Dendritic cell treated with granulocyte-macrophage colony-stimulating factor and Interleukin-4, amounts not matched to agents 40 ng/mL and 50 ng/mL, for 4 days (primary cell): ENCODE measurements at regions not wholly inside any gene's neighbourhood (a gene's known extent, or its start where the extent isn't known, plus 50 kb on each side); places are given as distances from the start of the nearest gene placed in this dataset.

Source experiments
- H3K27ac Mint-ChIP-seq: one replicate; pipeline ENCODE4 v1.8.0; 2022; ENCODE audit warnings: mild to moderate bottlenecking, mixed read lengths
- H3K27me3 Mint-ChIP-seq: one replicate; pipeline ENCODE4 v1.8.0; 2022; ENCODE audit warnings: mild to moderate bottlenecking, mixed read lengths
- H3K36me3 Mint-ChIP-seq: one replicate; pipeline ENCODE4 v1.8.0; 2022; ENCODE audit warnings: low read depth, mixed read lengths
- H3K4me1 Mint-ChIP-seq: one replicate; pipeline ENCODE4 v1.8.0; 2022; ENCODE audit warnings: low read depth, mixed read lengths
- H3K4me3 Mint-ChIP-seq: one replicate; pipeline ENCODE4 v1.8.0; 2022; ENCODE audit warnings: mild to moderate bottlenecking, moderate library complexity, mixed read lengths
- H3K9me3 Mint-ChIP-seq: one replicate; pipeline ENCODE4 v1.8.0; 2022; ENCODE audit warnings: mixed read lengths
- intact Hi-C: fragments of 100-400 bp; cut with micrococcal nuclease; formaldehyde crosslinking; loops from one replicate; pipeline ENCODE4 v1.15.0; 2022

- Mint-ChIP-seq H3K4me1 (no peaks in the 10 kb centered on the region), H3K4me3 (no peak overlapping the region), H3K27ac (no peak overlapping the region), H3K36me3 (no peaks in the 10 kb centered on the region), H3K27me3 (no peaks in the 10 kb centered on the region), H3K9me3 (peaks cover 56% of the 10 kb centered on the region)
- intact Hi-C loops = no loop called here
These were observed 621.6 kb upstream of the LRRTM1 start for GRCh38 chr2:80926168-80926567.

GRCh38 chr2:80896576-80896975 lies 592.0 kb upstream of the LRRTM1 start:
- no peaks in the 10 kb centered on the region for H3K27me3 Mint-ChIP-seq

GRCh38 chr2:80894486-80894885 lies 589.9 kb upstream of the LRRTM1 start:
- no peak overlapping the region for H3K4me3 Mint-ChIP-seq
- no peaks in the 10 kb centered on the region for H3K4me1 Mint-ChIP-seq
- H3K27me3 Mint-ChIP-seq = no peaks in the 10 kb centered on the region
- H3K36me3 Mint-ChIP-seq = no peaks in the 10 kb centered on the region
- intact Hi-C loops = no loop called here
- H3K9me3 Mint-ChIP-seq = peaks cover 35% of the 10 kb centered on the region
- no peak overlapping the region for H3K27ac Mint-ChIP-seq

More at GRCh38 chr2:80896576-80896975, 592.0 kb upstream of the LRRTM1 start:
- Mint-ChIP-seq H3K36me3 (no peaks in the 10 kb centered on the region), H3K9me3 (peaks cover 33% of the 10 kb centered on the region), H3K27ac (no peak overlapping the region), H3K4me3 (no peak overlapping the region), H3K4me1 (no peaks in the 10 kb centered on the region)
- intact Hi-C loops = no loop called here

GRCh38 chr2:80893711-80894110 lies 589.2 kb upstream of the LRRTM1 start:
- no peak overlapping the region for H3K27ac Mint-ChIP-seq
- H3K36me3 Mint-ChIP-seq = no peaks in the 10 kb centered on the region
- H3K4me1 Mint-ChIP-seq = no peaks in the 10 kb centered on the region
- no peak overlapping the region for H3K4me3 Mint-ChIP-seq
- peaks cover 35% of the 10 kb centered on the region for H3K9me3 Mint-ChIP-seq
- intact Hi-C loops = no loop called here
- H3K27me3 Mint-ChIP-seq = no peaks in the 10 kb centered on the region

GRCh38 chr2:80889009-80889408 lies 584.5 kb upstream of the LRRTM1 start:
- H3K9me3 Mint-ChIP-seq = peaks cover 12% of the 10 kb centered on the region
- H3K27me3 Mint-ChIP-seq = no peaks in the 10 kb centered on the region
- no peaks in the 10 kb centered on the region for H3K36me3 Mint-ChIP-seq
- intact Hi-C loops = no loop called here
- no peak overlapping the region for H3K27ac Mint-ChIP-seq
- no peaks in the 10 kb centered on the region for H3K4me1 Mint-ChIP-seq
- H3K4me3 Mint-ChIP-seq = no peak overlapping the region

- no peaks in the 10 kb centered on the region for H3K4me1 Mint-ChIP-seq
- peaks cover 18% of the 10 kb centered on the region for H3K9me3 Mint-ChIP-seq
- no peak overlapping the region for H3K27ac Mint-ChIP-seq
- no peak overlapping the region for H3K4me3 Mint-ChIP-seq
- no peaks in the 10 kb centered on the region for H3K36me3 Mint-ChIP-seq
- intact Hi-C loops = no loop called here
- no peaks in the 10 kb centered on the region for H3K27me3 Mint-ChIP-seq
These were observed 583.4 kb upstream of the LRRTM1 start for GRCh38 chr2:80887841-80888378.

GRCh38 chr2:80874374-80874773 lies 569.8 kb upstream of the LRRTM1 start:
- no peaks in the 10 kb centered on the region for H3K4me1 Mint-ChIP-seq
- peaks cover 55% of the 10 kb centered on the region for H3K9me3 Mint-ChIP-seq

GRCh38 chr2:80869858-80870438 lies 565.4 kb upstream of the LRRTM1 start:
- H3K36me3 Mint-ChIP-seq = no peaks in the 10 kb centered on the region
- no peaks in the 10 kb centered on the region for H3K4me1 Mint-ChIP-seq
- no peaks in the 10 kb centered on the region for H3K27me3 Mint-ChIP-seq
- intact Hi-C loops = no loop called here
- peaks cover 32% of the 10 kb centered on the region for H3K9me3 Mint-ChIP-seq
- H3K27ac Mint-ChIP-seq = no peak overlapping the region
- no peak overlapping the region for H3K4me3 Mint-ChIP-seq

More at GRCh38 chr2:80874374-80874773, 569.8 kb upstream of the LRRTM1 start:
- intact Hi-C loops = no loop called here
- Mint-ChIP-seq H3K27me3 (no peaks in the 10 kb centered on the region), H3K27ac (no peak overlapping the region), H3K4me3 (no peak overlapping the region), H3K36me3 (no peaks in the 10 kb centered on the region)

GRCh38 chr2:80863147-80863714 lies 558.7 kb upstream of the LRRTM1 start:
- no peak overlapping the region for H3K4me3 Mint-ChIP-seq
- H3K4me1 Mint-ChIP-seq = no peaks in the 10 kb centered on the region
- peaks cover 12% of the 10 kb centered on the region for H3K9me3 Mint-ChIP-seq
- H3K36me3 Mint-ChIP-seq = no peaks in the 10 kb centered on the region
- intact Hi-C loops = no loop called here
- H3K27me3 Mint-ChIP-seq = no peaks in the 10 kb centered on the region
- H3K27ac Mint-ChIP-seq = no peak overlapping the region

GRCh38 chr2:80858965-80859364 lies 554.4 kb upstream of the LRRTM1 start:
- H3K9me3 Mint-ChIP-seq = peaks cover under 1% of the 10 kb centered on the region
- no peaks in the 10 kb centered on the region for H3K27me3 Mint-ChIP-seq
- no peaks in the 10 kb centered on the region for H3K36me3 Mint-ChIP-seq
- no peak overlapping the region for H3K4me3 Mint-ChIP-seq
- no peaks in the 10 kb centered on the region for H3K4me1 Mint-ChIP-seq
- intact Hi-C loops = no loop called here
- H3K27ac Mint-ChIP-seq = no peak overlapping the region

- Mint-ChIP-seq H3K27me3 (no peaks in the 10 kb centered on the region), H3K4me1 (no peaks in the 10 kb centered on the region), H3K9me3 (no peaks in the 10 kb centered on the region), H3K4me3 (no peak overlapping the region), H3K36me3 (no peaks in the 10 kb centered on the region), H3K27ac (no peak overlapping the region)
- intact Hi-C loops = no loop called here
These were observed 551.7 kb upstream of the LRRTM1 start for GRCh38 chr2:80856227-80856626.

- H3K4me3 Mint-ChIP-seq = no peak overlapping the region
- H3K27me3 Mint-ChIP-seq = no peaks in the 10 kb centered on the region
- H3K36me3 Mint-ChIP-seq = no peaks in the 10 kb centered on the region
- no peaks in the 10 kb centered on the region for H3K4me1 Mint-ChIP-seq
- no peaks in the 10 kb centered on the region for H3K9me3 Mint-ChIP-seq
- intact Hi-C loops = no loop called here
- no peak overlapping the region for H3K27ac Mint-ChIP-seq
These were observed 550.3 kb upstream of the LRRTM1 start for GRCh38 chr2:80854831-80855230.

GRCh38 chr2:80852808-80853139 lies 548.2 kb upstream of the LRRTM1 start:
- intact Hi-C loops = no loop called here

GRCh38 chr2:80852079-80852807 lies 547.7 kb upstream of the LRRTM1 start:
- Mint-ChIP-seq H3K27ac (no peak overlapping the region), H3K9me3 (peaks cover under 1% of the 10 kb centered on the region), H3K4me1 (no peaks in the 10 kb centered on the region), H3K4me3 (no peak overlapping the region), H3K27me3 (no peaks in the 10 kb centered on the region), H3K36me3 (no peaks in the 10 kb centered on the region)
- intact Hi-C loops = no loop called here

More at GRCh38 chr2:80852808-80853139, 548.2 kb upstream of the LRRTM1 start:
- Mint-ChIP-seq H3K9me3 (no peaks in the 10 kb centered on the region), H3K27ac (no peak overlapping the region), H3K4me1 (no peaks in the 10 kb centered on the region), H3K4me3 (no peak overlapping the region), H3K36me3 (no peaks in the 10 kb centered on the region), H3K27me3 (no peaks in the 10 kb centered on the region)
